OCI-LY7 (cell line): ENCODE measurements at regions not wholly inside any gene's neighbourhood (a gene's known extent, or its start where the extent isn't known, plus 50 kb on each side); places are given as distances from the start of the nearest gene placed in this dataset.

ENCODE experiments used
- BruUV-seq: library from RNA; stranded (reverse); fragments of 400-500 nt; replicated peaks from 2 replicates; lab custom pipeline; 2021; lab: Mats Ljungman, UMichigan
- CTCF ChIA-PET: fragments of 300-600 bp; sonication (Branson Sonifier 250); formaldehyde crosslinking; loops from one replicate; lab custom pipeline; 2022; ENCODE audit warnings: antibody characterized with exemption; ENCODE audit not compliant: unreplicated experiment; lab: Charles Lee
- POLR2A ChIA-PET: fragments of 300-600 bp; sonication (Branson Sonifier 250); formaldehyde crosslinking; loops from one replicate; lab custom pipeline; 2022; ENCODE audit warnings: antibody characterized with exemption; lab: Charles Lee
- DNase-seq: peaks from one replicate; pipeline ENCODE4 v3.0.0-alpha.2; 2015; ENCODE audit warnings: low spot score
- H2AFZ ChIP-seq: fragments of 200-600 bp; sonication (generic), shearing (Covaris generic); 2 replicates; pipeline ENCODE4 v1.6.1; 2014; ENCODE audit warnings: mild to moderate bottlenecking, antibody characterized with exemption, low read length, moderate library complexity
- H3K27ac ChIP-seq: fragments of 200-600 bp; sonication (generic); 2 replicates; pipeline ENCODE4 v1.5.1; 2014; ENCODE audit warnings: mixed run types, low read depth, mild to moderate bottlenecking, moderate library complexity, low read length, inconsistent platforms; ENCODE audit not compliant: poor library complexity, severe bottlenecking
- H3K36me3 ChIP-seq: fragments of 200-600 bp; sonication (generic); 2 replicates; pipeline ENCODE4 v1.6.1; 2014; ENCODE audit warnings: mild to moderate bottlenecking, antibody characterized with exemption, low read length, moderate library complexity, mixed read lengths; ENCODE audit not compliant: insufficient read depth
- H3K4me1 ChIP-seq: fragments of 200-600 bp; sonication (generic); 2 replicates; pipeline ENCODE4 v1.5.1; 2014; ENCODE audit warnings: mild to moderate bottlenecking, low read length; ENCODE audit not compliant: insufficient read depth, poor library complexity, severe bottlenecking
- H3K4me2 ChIP-seq: fragments of 200-600 bp; sonication (generic); 2 replicates; pipeline ENCODE4 v1.6.1; 2014; ENCODE audit warnings: mild to moderate bottlenecking, low read length
- H3K4me3 ChIP-seq: fragments of 200-600 bp; sonication (generic); 2 replicates; pipeline ENCODE4 v1.5.1; 2014; ENCODE audit warnings: mild to moderate bottlenecking, low read depth, low read length; ENCODE audit not compliant: poor library complexity, severe bottlenecking
- H3K79me2 ChIP-seq: fragments of 200-600 bp; sonication (generic); 2 replicates; pipeline ENCODE4 v1.6.1; 2016; ENCODE audit warnings: low read depth, mild to moderate bottlenecking, low read length, moderate library complexity, mixed read lengths; ENCODE audit not compliant: insufficient read depth
- H3K9me2 ChIP-seq: fragments of 200-600 bp; sonication (generic); 2 replicates; pipeline ENCODE4 v1.6.1; 2016; ENCODE audit warnings: mild to moderate bottlenecking, low read length, mixed read lengths; ENCODE audit not compliant: insufficient read depth
- H3K9me3 ChIP-seq: fragments of 200-600 bp; sonication (generic); 2 replicates; pipeline ENCODE4 v1.6.1; 2014; ENCODE audit warnings: mild to moderate bottlenecking, mixed run types, low read length, mixed read lengths
- H4K20me1 ChIP-seq: fragments of 200-600 bp; sonication (generic); 2 replicates; pipeline ENCODE4 v1.6.1; 2014; ENCODE audit warnings: mild to moderate bottlenecking, antibody characterized with exemption, low read length, moderate library complexity, mixed read lengths; ENCODE audit not compliant: insufficient read depth
- EZH2phosphoT487 ChIP-seq: fragments of 200-600 bp; sonication (generic); IDR thresholded peaks from 2 replicates; pipeline ENCODE4 v1.6.1; 2018; ENCODE audit warnings: low read depth, borderline replicate concordance, mild to moderate bottlenecking, mixed run types, antibody characterized with exemption, low read length, moderate library complexity, mixed read lengths
- intact Hi-C: fragments of 100-400 bp; cut with micrococcal nuclease; formaldehyde crosslinking; loops from one replicate; pipeline ENCODE4 v1.10.0; 2022; ENCODE audit not compliant: unreplicated experiment
- TF ChIP-seq, protein P1 (sequence below): fragments of 200-600 bp; sonication (generic); conservative IDR thresholded peaks from 2 replicates; pipeline ENCODE4 v1.5.1; 2014; ENCODE audit warnings: mild to moderate bottlenecking, antibody characterized with exemption, low read length, moderate library complexity, mixed read lengths

DNA sequence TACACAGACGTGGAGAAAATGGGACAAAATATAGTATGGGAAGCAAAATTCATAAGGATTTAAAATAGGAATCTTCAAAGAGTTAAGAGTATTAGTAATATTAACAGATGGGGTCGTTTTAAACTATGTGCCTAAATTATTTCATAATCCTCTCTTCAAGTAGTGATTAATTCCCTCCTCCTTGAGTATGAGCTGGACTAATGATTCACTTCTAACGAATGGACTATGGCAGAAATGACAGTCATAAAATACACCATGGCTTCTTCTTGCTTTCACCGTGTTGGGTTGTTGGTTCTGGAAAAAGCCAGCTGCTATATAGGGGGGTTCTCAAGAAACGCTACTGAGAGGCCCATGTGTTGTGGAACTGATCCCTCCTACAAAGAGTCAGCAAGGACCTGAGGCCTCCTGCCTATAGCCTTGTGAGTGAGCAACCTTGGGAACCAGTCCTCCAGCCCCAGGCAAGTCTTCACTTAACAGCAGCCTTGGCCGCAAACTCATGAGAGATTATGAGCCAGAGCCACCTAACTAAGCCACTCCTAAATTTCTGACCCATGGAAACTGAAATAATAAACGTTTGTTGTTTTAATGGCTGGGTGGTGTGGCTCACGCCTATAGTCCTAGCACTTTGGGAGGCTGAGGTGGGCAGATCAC, 64.8 kb upstream of the ABHD2 start:
- Histone ChIP-seq H4K20me1 (no peaks in the 10 kb centered on the region), H3K4me3 (no peak overlapping the region), H3K9me3 (no peaks in the 10 kb centered on the region), H3K4me2 (no peak overlapping the region), H3K36me3 (no peaks in the 10 kb centered on the region), H3K27ac (no peak overlapping the region), H3K79me2 (no peaks in the 10 kb centered on the region), H2AFZ (no peak overlapping the region), H3K9me2 (no peaks in the 10 kb centered on the region), H3K4me1 (no peaks in the 10 kb centered on the region)
- POLR2A ChIA-PET, result interaction anchor here (0.7 kb wide), 2 partner anchors 13 to 329 kb away, joined by 3 read pairs; no protein-coding TSS in a partner anchor
- TF ChIP-seq, protein P1, sequence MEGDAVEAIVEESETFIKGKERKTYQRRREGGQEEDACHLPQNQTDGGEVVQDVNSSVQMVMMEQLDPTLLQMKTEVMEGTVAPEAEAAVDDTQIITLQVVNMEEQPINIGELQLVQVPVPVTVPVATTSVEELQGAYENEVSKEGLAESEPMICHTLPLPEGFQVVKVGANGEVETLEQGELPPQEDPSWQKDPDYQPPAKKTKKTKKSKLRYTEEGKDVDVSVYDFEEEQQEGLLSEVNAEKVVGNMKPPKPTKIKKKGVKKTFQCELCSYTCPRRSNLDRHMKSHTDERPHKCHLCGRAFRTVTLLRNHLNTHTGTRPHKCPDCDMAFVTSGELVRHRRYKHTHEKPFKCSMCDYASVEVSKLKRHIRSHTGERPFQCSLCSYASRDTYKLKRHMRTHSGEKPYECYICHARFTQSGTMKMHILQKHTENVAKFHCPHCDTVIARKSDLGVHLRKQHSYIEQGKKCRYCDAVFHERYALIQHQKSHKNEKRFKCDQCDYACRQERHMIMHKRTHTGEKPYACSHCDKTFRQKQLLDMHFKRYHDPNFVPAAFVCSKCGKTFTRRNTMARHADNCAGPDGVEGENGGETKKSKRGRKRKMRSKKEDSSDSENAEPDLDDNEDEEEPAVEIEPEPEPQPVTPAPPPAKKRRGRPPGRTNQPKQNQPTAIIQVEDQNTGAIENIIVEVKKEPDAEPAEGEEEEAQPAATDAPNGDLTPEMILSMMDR, result no peak
- no peak for TF ChIP-seq EZH2phosphoT487
- CTCF ChIA-PET, result no interaction called here
- intact Hi-C loops, result no loop called here
- BruUV-seq, result no TSS peak
- no peak for DNase-seq

- TF ChIP-seq, protein P1, result no peak
- no peak for TF ChIP-seq EZH2phosphoT487
- Histone ChIP-seq H3K9me2 (no peaks in the 10 kb centered on the region), H3K4me2 (no peak overlapping the region), H2AFZ (no peak overlapping the region), H3K79me2 (no peaks in the 10 kb centered on the region), H3K36me3 (no peaks in the 10 kb centered on the region), H3K9me3 (no peaks in the 10 kb centered on the region), H4K20me1 (no peaks in the 10 kb centered on the region), H3K27ac (no peak overlapping the region), H3K4me3 (no peak overlapping the region), H3K4me1 (no peaks in the 10 kb centered on the region)
- no peak for DNase-seq
- ChIA-PET CTCF (no interaction called here), POLR2A (interaction anchor here (0.6 to 0.8 kb wide), 2 partner anchors 182 to 1618 kb away, joined by 3 read pairs; no protein-coding TSS in a partner anchor)
- intact Hi-C loops, result no loop called here
- no TSS peak for BruUV-seq
Measured at GRCh38 chr15:89024418-89024817, 63.8 kb upstream of the ABHD2 start.

DNA sequence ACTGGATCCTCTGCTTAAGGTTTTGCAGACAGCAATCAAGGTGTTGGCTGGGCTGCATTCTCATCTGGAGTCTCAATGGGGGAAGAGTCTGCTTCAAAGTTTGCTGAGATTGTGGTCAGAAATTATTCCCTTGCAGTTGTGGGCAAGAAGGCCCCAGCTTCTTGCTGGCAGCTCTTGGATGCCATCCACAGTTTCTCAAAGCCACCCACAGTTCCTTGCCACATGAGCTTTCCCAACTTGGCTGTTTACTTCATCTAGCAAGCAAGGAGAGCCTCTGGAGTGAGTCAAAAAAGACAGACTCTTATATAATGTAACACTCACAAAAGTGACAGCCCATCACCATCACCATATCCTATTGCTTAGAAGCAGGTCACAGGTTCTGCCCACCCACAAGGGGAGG, 62.1 kb upstream of the ABHD2 start:
- TF ChIP-seq EZH2phosphoT487, result no peak
- TF ChIP-seq, protein P1, result no peak
- Histone ChIP-seq H3K79me2 (no peaks in the 10 kb centered on the region), H4K20me1 (no peaks in the 10 kb centered on the region), H3K9me2 (no peaks in the 10 kb centered on the region), H3K4me3 (no peak overlapping the region), H3K9me3 (no peaks in the 10 kb centered on the region), H2AFZ (no peak overlapping the region), H3K27ac (no peak overlapping the region), H3K36me3 (no peaks in the 10 kb centered on the region), H3K4me1 (no peaks in the 10 kb centered on the region), H3K4me2 (no peak overlapping the region)
- DNase-seq, result no peak
- intact Hi-C loops, result no loop called here
- BruUV-seq, result no TSS peak
- ChIA-PET CTCF (no interaction called here), POLR2A (no interaction called here)
